GM23248 (cell line): ENCODE measurements at regions not wholly inside any gene's neighbourhood (a gene's known extent, or its start where the extent isn't known, plus 50 kb on each side); places are given as distances from the start of the nearest gene placed in this dataset.

Experiments
- EZH2 ChIP-seq: fragments of 200-600 bp; sonication (generic); IDR thresholded peaks from 2 replicates; pipeline ENCODE4 v1.6.1; 2018; ENCODE audit warnings: antibody characterized with exemption, mild to moderate bottlenecking; ENCODE audit not compliant: insufficient read depth, poor library complexity, severe bottlenecking
- EZH2phosphoT487 ChIP-seq: fragments of 200-600 bp; sonication (generic); IDR thresholded peaks from 2 replicates; pipeline ENCODE4 v1.6.1; 2018; ENCODE audit warnings: antibody characterized with exemption, moderate library complexity, mild to moderate bottlenecking, low read depth; ENCODE audit not compliant: insufficient read depth

- TF ChIP-seq EZH2 (no peak), EZH2phosphoT487 (no peak)
Observed at GRCh38 chr12:67937822-67938221, 51.4 kb upstream of the IFNG-AS1 start.
